ENCODE measurements at regions not wholly inside any gene's neighbourhood (a gene's known extent, or its start where the extent isn't known, plus 50 kb on each side); places are given as distances from the start of the nearest gene placed in this dataset.

DNA sequence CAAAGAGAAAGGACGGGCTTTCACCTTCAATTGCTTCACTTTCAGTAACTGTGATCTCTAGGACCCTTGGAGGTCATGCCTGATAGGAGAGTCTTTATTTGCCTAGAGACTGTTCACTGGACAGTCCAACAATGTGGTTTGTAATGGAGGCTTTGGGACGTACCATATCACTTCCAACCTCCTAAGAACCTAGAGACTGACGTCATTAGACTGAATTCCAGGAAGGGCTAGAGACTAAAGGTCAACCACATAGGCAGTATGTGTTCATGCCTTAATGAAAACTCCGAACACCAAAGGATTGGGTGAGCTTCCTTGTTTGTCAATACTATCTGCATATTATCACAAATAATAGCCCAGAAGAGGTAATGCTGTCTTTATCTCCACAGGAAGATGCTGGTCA is 53.7 kb upstream of the CNTN5 start:
- H3K9me3 ChIP-seq (ENCODE audit: low read length) = no peaks in the 10 kb centered on the region
- no TSS peak for BruUV-seq (replicated peaks)
- no peak overlapping the region; the same call in 1 of the 2 replicates for H2AFZ ChIP-seq (ENCODE audit: low read length)
- H3K27me3 ChIP-seq (ENCODE audit: low read length) = no peaks in the 10 kb centered on the region
- ChIA-PET POLR2A (ENCODE audit: unreplicated experiment) (no interaction called here), CTCF (no interaction called here)
- H3K79me2 ChIP-seq (ENCODE audit: low read length) = no peaks in the 10 kb centered on the region
- intact Hi-C loops (cut with micrococcal nuclease) = no loop called here
- H3K27ac ChIP-seq (ENCODE audit: low read length) = no peak overlapping the region
- H3K9ac ChIP-seq (ENCODE audit: low read length) = no peak overlapping the region
- H4K20me1 ChIP-seq (ENCODE audit: low read length) = no peaks in the 10 kb centered on the region
- ATAC-seq (no peak), DNase-seq (no peak)
- H3K4me3 ChIP-seq (ENCODE audit: low read length) = no peak overlapping the region
- no peak for TF ChIP-seq EZH2phosphoT487 (IDR thresholded peaks at IDR 0.05; ENCODE audit: borderline replicate concordance, low read length)
- no peak for TF ChIP-seq EZH2 (IDR thresholded peaks at IDR 0.05; ENCODE audit: low read length, unreplicated experiment)
- TF ChIP-seq, protein P1, sequence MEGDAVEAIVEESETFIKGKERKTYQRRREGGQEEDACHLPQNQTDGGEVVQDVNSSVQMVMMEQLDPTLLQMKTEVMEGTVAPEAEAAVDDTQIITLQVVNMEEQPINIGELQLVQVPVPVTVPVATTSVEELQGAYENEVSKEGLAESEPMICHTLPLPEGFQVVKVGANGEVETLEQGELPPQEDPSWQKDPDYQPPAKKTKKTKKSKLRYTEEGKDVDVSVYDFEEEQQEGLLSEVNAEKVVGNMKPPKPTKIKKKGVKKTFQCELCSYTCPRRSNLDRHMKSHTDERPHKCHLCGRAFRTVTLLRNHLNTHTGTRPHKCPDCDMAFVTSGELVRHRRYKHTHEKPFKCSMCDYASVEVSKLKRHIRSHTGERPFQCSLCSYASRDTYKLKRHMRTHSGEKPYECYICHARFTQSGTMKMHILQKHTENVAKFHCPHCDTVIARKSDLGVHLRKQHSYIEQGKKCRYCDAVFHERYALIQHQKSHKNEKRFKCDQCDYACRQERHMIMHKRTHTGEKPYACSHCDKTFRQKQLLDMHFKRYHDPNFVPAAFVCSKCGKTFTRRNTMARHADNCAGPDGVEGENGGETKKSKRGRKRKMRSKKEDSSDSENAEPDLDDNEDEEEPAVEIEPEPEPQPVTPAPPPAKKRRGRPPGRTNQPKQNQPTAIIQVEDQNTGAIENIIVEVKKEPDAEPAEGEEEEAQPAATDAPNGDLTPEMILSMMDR (conservative IDR thresholded peaks at IDR 0.05; ENCODE audit: low read depth, low read length) = no peak
- no peaks in the 10 kb centered on the region for H3K36me3 ChIP-seq (ENCODE audit: low read depth, low read length)
- peaks cover 9% of the 10 kb centered on the region; the same call in 1 of the 2 replicates for H3K4me1 ChIP-seq (ENCODE audit: insufficient read depth, low read length)
- H3F3A ChIP-seq (ENCODE audit: low read length, unreplicated experiment) = no peaks in the 10 kb centered on the region
- H3K4me2 ChIP-seq (ENCODE audit: low read length) = no peak overlapping the region
- H3K9me2 ChIP-seq (replicated peaks; ENCODE audit: low read length) = no peaks in the 10 kb centered on the region
